HAP-1 (cell line): ENCODE measurements at regions not wholly inside any gene's neighbourhood (a gene's known extent, or its start where the extent isn't known, plus 50 kb on each side); places are given as distances from the start of the nearest gene placed in this dataset.

ENCODE experiments used
- DNase-seq, 2 experiments: peaks; one replicate each; pipeline ENCODE4 v3.0.0-alpha.2; 2016 to 2020; ENCODE audit warnings: low spot score in 2 of 2
- H3K27me3 ChIP-seq: fragments of 250-450 bp; sonication (Bioruptor Pico); 2 replicates; pipeline ENCODE4 v1.5.1; 2020; ENCODE audit warnings: low read depth, mild to moderate bottlenecking, moderate library complexity
- H3K36me3 ChIP-seq: fragments of 250-450 bp; sonication (Bioruptor Pico); replicated peaks from 2 replicates; pipeline ENCODE4 v1.5.1; 2020; ENCODE audit warnings: mild to moderate bottlenecking
- H3K4me1 ChIP-seq: fragments of 250-450 bp; sonication (Bioruptor Pico); 2 replicates; pipeline ENCODE4 v1.5.1; 2020; ENCODE audit warnings: mild to moderate bottlenecking
- H3K4me3 ChIP-seq: fragments of 250-450 bp; sonication (Bioruptor Pico); 2 replicates; pipeline ENCODE4 v1.5.1; 2020; ENCODE audit warnings: mild to moderate bottlenecking, moderate library complexity
- H3K9me3 ChIP-seq: fragments of 250-450 bp; sonication (Bioruptor Pico); 2 replicates; pipeline ENCODE4 v1.5.1; 2020; ENCODE audit warnings: mild to moderate bottlenecking, moderate library complexity
- in situ Hi-C: fragments of 300-500 bp; cut with MboI; formaldehyde crosslinking; loops from 3 replicates; pipeline ENCODE4 v1.14.3; 2020; ENCODE audit warnings: low sequenced_read_pairs, inconsistent platforms, mixed read lengths

DNA sequence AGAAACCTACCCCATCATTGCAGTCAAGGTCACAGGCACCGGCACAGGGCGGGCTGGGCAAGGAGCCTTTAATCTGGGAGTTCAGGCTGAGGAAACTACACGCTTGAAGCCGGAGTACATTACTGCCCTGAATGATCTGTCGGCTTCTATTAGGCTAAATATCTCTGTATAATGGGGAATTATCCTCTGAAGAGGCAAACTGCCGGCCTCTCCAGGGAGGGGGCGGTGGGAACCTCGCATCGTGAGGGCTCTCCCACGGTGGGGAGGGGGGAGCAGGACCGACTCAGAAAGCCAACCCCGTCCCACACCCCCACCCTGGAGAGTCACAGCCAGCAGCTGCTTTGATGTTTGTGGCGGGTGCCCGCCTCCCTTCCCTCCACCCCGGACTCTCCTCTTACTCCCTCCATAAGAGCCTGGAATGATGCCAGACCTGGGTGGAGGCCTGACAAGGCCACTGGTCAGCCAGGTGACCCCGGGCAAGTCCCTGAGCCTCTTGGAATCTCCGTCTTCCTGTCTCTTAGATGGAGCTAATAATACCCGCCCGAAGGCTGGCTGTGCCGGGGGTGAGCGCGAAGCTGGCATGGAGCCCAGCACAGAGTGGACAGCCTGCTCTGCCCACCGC, 63.4 kb upstream of the LINGO1 start:
- in situ Hi-C loops = no loop called here
- H3K4me1 ChIP-seq = no peaks in the 10 kb centered on the region
- peaks cover 22% of the 10 kb centered on the region for H3K27me3 ChIP-seq
- H3K4me3 ChIP-seq = no peak overlapping the region
- H3K36me3 ChIP-seq = no peaks in the 10 kb centered on the region
- H3K9me3 ChIP-seq = no peaks in the 10 kb centered on the region
- DNase-seq = no peak

DNA sequence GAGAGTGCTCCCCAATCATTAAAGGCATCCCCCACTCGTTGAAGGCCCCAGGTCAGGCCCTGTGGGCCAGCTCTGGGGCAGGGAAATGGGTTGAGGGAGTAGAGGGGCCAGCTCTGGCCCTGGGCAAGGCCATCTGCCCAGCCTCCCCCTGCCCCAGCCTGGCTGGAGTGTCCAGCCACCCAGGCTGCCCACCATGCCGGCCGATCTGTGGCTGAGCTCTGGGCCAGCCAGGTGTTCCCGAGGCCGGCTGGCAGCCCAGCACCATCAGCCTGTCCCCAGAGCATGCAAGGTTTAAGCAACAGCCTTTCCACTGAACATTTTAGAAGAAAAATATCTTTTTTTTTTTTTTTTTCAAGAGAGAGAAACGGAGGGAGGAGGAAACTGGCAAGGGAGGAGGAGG, 62.8 kb upstream of the LINGO1 start:
- Histone ChIP-seq H3K9me3 (no peaks in the 10 kb centered on the region), H3K27me3 (peaks cover 22% of the 10 kb centered on the region)

GRCh38 chr15:77693576-77693975, 60.9 kb upstream of the LINGO1 start:
- Histone ChIP-seq H3K36me3 (no peaks in the 10 kb centered on the region), H3K4me1 (no peaks in the 10 kb centered on the region), H3K9me3 (no peaks in the 10 kb centered on the region), H3K4me3 (no peak overlapping the region), H3K27me3 (peaks cover 22% of the 10 kb centered on the region)
- no peak for DNase-seq
- in situ Hi-C loops = no loop called here

More for the DNA sequence above, 62.8 kb upstream of the LINGO1 start:
- in situ Hi-C loops = no loop called here
- no peaks in the 10 kb centered on the region for H3K36me3 ChIP-seq
- no peaks in the 10 kb centered on the region for H3K4me1 ChIP-seq
- DNase-seq = no peak
- H3K4me3 ChIP-seq = no peak overlapping the region

DNA sequence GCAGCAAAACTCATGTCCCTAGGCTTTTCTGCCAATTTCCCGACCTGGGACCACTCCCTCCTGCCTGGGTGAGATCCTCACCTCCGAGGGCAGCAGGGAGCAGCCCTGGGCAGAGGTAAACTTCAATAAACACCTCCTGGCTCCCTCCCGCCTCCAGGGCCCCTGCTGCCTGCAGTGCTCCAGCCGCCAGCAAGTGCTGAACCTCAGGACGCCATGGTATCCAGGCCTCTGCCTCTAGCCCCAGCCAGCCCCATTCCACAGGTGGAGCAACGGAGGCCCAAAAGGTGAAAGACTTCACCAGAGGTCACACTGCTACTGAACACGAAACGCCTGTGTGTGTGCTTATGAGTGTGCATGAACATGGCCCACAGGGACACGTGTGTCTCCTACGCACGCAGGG, 59.9 kb upstream of the LINGO1 start:
- Histone ChIP-seq H3K4me3 (no peak overlapping the region), H3K4me1 (no peaks in the 10 kb centered on the region), H3K9me3 (no peaks in the 10 kb centered on the region), H3K27me3 (peaks cover 18% of the 10 kb centered on the region; the same call in 1 of the 2 replicates), H3K36me3 (no peaks in the 10 kb centered on the region)
- no peak for DNase-seq
- in situ Hi-C loops = no loop called here

- H3K27me3 ChIP-seq = peaks cover 14% of the 10 kb centered on the region; the same call in 1 of the 2 replicates
- H3K4me1 ChIP-seq = no peaks in the 10 kb centered on the region
- no peak overlapping the region for H3K4me3 ChIP-seq
- in situ Hi-C loops = no loop called here
- no peak for DNase-seq
- no peaks in the 10 kb centered on the region for H3K36me3 ChIP-seq
- no peaks in the 10 kb centered on the region for H3K9me3 ChIP-seq
These were observed 58.9 kb upstream of the LINGO1 start for GRCh38 chr15:77691607-77692006.

DNA sequence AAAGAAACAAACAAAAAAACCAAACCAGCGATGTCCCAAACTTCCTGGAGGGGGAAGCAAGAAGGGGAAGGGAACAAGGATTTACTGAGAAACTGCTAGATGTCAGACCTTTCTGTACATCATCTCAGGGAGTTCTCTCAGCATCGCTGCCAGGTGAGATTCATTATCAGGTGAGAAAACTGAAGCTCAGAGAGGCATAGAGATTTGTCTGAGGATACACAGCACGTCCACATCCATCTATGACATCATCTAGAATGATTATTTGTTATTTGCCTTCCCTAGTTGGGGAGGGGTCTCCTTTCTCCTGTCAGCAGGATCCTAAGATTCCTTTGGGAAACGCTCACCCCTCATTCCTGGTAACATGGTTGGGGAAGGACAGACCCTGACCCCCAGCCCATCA, 57.1 kb upstream of the LINGO1 start:
- in situ Hi-C loops = no loop called here
- no peaks in the 10 kb centered on the region for H3K9me3 ChIP-seq
- H3K27me3 ChIP-seq = peaks cover 10% of the 10 kb centered on the region; the same call in 1 of the 2 replicates
- H3K36me3 ChIP-seq = no peaks in the 10 kb centered on the region
- no peaks in the 10 kb centered on the region for H3K4me1 ChIP-seq
- DNase-seq = no peak
- no peak overlapping the region for H3K4me3 ChIP-seq

DNA sequence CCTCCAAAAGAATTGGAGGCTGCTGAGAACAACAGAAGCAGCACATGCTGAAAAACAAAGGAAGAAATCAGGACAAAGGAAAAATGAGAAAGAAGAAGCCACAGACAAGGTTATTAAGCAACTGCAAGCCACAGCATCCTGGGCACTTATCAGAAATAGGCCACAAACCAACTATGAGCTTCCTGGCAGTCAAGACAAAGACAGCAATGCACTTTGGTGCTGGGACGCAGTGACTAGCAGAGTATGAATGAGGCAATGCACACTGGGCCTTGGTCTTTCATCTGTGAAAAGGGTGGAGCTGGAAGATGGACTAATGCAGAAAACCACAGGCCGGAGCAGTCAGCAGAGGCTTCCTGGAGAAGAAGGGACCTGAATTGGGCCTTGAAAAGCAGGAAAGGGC, 56.0 kb upstream of the LINGO1 start:
- peaks cover 9% of the 10 kb centered on the region; the same call in 1 of the 2 replicates for H3K27me3 ChIP-seq
- H3K36me3 ChIP-seq = no peaks in the 10 kb centered on the region
- H3K4me1 ChIP-seq = no peaks in the 10 kb centered on the region
- in situ Hi-C loops = no loop called here
- H3K9me3 ChIP-seq = no peaks in the 10 kb centered on the region
- DNase-seq = no peak
- H3K4me3 ChIP-seq = no peak overlapping the region

DNA sequence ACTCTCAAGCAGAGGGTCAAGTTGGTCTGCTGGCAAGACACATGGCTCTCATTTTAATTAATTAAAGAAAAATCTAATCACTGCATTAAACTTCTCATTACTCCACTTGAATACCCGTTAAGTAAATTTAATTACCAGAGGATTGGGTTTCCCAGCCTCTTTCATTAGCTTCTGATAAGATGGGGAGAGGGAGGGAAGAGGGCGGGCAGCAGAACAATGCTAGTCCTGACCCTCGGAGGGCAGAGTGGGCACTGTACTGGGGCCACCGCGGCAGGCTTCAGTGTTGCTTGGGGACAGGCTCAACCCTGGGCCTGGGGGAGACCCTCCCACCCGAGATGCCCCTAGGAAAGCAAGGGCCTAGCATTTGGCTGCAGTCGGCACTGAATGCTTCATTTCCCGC, 55.6 kb upstream of the LINGO1 start:
- H3K27me3 ChIP-seq = peaks cover 7% of the 10 kb centered on the region; the same call in 1 of the 2 replicates
- in situ Hi-C loops = no loop called here
- DNase-seq = no peak

DNA sequence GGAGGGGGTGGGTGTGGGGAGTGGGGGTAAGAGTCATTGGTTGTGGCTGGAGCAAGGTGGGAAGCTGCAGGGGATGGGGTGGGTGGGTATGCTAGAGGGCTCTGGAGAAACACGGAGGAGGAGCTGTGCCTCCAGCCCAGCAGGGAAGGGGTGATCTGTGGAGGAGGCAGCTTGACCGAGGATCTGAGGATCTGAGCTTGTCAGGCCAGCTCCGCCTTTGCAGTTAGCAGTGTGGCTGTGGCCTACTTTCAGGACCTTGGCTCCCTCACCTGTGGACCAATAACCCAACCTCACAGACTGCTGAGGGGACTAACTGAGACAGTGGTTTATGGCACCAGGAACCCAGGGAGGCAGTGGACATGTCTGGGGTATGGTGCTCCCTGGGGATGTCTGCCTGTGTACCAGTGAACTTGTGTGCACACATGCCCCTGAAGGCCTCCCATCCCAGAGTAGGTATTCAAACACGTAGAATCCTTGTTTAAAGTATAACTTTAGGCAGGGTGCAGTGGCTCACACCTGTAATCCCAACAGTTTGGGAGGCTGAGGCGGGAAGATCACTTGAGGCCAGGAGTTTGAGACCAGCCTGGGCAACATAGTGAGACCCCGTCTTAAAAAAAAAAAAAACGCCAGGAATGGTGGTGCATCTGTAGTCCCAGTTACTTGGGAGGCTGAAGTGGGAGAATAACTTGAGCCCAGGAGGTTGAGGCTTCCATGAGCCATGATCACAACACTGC, 52.5 kb upstream of the LINGO1 start:
- Histone ChIP-seq H3K36me3 (no peaks in the 10 kb centered on the region), H3K4me1 (no peaks in the 10 kb centered on the region), H3K27me3 (peaks cover 22% of the 10 kb centered on the region; the same call in 1 of the 2 replicates), H3K4me3 (no peak overlapping the region), H3K9me3 (no peaks in the 10 kb centered on the region)
- no peak for DNase-seq
- in situ Hi-C loops = no loop called here

More for the DNA sequence above, 55.6 kb upstream of the LINGO1 start:
- H3K9me3 ChIP-seq = no peaks in the 10 kb centered on the region
- H3K4me1 ChIP-seq = no peaks in the 10 kb centered on the region
- H3K4me3 ChIP-seq = no peak overlapping the region
- H3K36me3 ChIP-seq = no peaks in the 10 kb centered on the region

- in situ Hi-C loops = no loop called here
These were observed 51.8 kb upstream of the LINGO1 start for GRCh38 chr15:77684341-77685081.

GRCh38 chr15:77682564-77682963, 49.9 kb upstream of the LINGO1 start:
- no peaks in the 10 kb centered on the region for H3K36me3 ChIP-seq
- no peak for DNase-seq
- peaks cover 25% of the 10 kb centered on the region; the same call in 1 of the 2 replicates for H3K27me3 ChIP-seq
- no peak overlapping the region for H3K4me3 ChIP-seq
- in situ Hi-C loops = no loop called here
- H3K9me3 ChIP-seq = no peaks in the 10 kb centered on the region
- H3K4me1 ChIP-seq = no peaks in the 10 kb centered on the region

More at GRCh38 chr15:77684341-77685081, 51.8 kb upstream of the LINGO1 start:
- Histone ChIP-seq H3K4me3 (no peak overlapping the region), H3K27me3 (peaks cover 24% of the 10 kb centered on the region; the same call in 1 of the 2 replicates), H3K4me1 (no peaks in the 10 kb centered on the region), H3K9me3 (no peaks in the 10 kb centered on the region), H3K36me3 (no peaks in the 10 kb centered on the region)
- no peak for DNase-seq
